ENCODE measurements at regions not wholly inside any gene's neighbourhood (a gene's known extent, or its start where the extent isn't known, plus 50 kb on each side); places are given as distances from the start of the nearest gene placed in this dataset.

DNA sequence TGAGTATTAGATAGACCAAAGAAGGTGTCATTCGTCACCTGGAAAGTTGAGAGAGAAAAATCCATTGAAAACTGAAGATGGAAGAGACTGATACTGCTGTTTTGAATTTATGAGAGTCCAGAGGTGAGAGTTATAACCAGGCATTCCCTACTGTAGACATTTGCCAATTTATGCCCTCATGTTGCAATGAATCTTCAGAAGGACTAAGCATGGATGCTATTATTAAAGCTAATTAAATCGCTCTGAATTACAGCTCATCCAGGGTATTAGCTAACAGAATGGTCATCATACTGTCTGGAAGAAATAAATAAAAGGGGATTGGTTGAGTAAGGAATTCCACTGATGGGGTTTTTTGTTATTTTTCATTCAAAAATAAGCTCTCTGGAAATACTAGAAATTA, 101.6 kb upstream of the PLPP4 start:
- FAIRE-seq (no peak), DNase-seq (ENCODE audit: insufficient read length, low spot score) (no peak)

DNA sequence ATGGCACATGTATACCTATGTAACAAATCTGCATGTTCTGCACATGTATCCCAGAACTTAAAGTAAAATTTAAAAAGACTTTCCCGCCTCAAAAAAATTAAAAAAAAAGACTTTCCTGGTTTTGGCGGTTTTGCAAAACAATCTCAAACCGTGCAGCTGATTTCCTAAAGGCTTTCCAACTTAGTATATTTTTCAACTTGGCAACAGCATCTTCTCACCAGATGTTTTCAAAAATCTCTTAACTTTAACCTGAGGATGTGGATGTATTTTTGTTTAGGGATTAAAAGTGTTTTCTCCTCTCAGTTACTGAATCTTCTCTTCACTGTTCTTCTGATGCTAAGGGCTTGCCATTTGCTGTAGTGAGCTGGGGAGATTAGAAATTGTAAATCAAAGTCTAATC, 96.5 kb upstream of the PLPP4 start:
- no peak for DNase-seq (ENCODE audit: insufficient read length, low spot score)
- no peak for FAIRE-seq

DNA sequence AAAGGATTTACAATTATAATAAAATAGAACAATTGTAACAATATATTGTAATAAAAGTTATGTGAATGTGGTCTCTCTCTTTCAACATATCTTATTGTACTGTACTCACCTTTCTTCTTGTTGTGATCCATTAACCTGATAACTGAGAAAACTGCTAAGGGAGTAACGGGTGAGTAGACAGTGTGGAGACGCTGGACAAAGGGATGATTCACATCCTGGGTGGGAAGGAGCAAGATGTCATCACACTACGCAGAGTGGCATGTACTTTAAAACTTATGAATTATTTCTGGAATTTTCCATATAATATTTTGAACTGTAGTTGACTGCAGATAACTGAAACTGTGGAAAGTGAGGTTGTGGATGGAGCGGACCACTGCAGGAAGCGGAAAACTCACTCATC, 91.2 kb upstream of the PLPP4 start:
- FAIRE-seq, result no peak

DNA sequence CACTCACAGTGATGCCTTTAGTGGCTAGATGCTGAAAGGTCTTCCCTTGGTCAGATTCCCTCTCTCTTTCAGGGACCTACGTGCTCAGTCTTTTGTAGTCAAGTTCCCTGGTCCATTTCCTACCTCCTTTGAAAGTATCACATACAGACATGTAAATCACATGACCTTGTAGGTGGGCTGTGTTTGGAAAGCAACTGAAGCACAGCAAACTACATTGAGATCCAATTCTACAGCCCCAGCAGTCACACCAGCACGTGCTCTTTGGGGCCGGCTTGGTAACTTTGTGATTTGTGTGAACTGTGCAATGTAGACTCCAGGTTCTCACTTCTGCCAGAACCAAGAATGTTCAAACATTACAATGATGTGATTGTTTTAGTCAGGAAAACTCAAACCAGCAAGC, 89.7 kb upstream of the PLPP4 start:
- DNase-seq (ENCODE audit: insufficient read length, low spot score) (no peak), FAIRE-seq (no peak)

More for the DNA sequence above, 91.2 kb upstream of the PLPP4 start:
- no peak for DNase-seq (ENCODE audit: insufficient read length, low spot score)

DNA sequence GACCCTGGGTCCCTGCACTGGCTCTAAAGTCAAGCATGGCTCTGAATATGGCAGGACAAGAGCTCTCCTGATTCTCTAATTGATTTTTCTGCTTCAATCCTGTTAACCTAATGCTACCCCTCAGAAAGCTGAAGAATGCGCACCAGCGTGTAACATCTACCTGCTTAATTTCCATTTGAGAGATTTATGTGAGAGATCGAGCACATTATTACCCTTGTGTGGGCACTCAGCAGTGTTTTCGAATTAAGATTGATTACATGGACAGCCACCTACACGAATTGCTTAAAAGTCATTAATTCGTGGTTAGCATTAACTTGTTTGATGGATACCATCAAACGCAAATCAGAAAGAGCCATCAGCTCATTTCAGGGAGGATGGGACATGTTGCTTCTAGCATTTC, 88.7 kb upstream of the PLPP4 start:
- DNase-seq (ENCODE audit: insufficient read length, low spot score), result no peak
- no peak for FAIRE-seq

DNA sequence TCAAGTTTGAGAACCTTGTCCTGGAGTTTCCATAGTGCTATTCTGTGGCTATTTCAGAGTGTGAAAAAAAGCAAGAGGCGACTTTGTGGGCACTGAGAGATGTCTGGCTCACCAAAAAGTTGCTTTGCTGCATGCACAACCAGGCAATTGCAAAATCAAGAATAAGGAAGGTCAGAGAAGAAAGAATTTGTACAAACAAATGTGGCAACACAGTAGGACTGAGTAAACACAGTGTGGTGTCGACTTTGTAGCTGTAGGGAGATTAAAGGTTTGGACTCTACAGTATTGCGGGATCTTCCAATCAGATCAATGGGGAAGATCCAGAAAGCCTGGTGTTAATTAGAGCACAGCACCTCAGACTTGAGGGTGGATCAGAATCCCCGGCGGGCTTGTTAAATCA, 88.1 kb upstream of the PLPP4 start:
- DNase-seq (ENCODE audit: insufficient read length, low spot score), result no peak
- no peak for FAIRE-seq

DNA sequence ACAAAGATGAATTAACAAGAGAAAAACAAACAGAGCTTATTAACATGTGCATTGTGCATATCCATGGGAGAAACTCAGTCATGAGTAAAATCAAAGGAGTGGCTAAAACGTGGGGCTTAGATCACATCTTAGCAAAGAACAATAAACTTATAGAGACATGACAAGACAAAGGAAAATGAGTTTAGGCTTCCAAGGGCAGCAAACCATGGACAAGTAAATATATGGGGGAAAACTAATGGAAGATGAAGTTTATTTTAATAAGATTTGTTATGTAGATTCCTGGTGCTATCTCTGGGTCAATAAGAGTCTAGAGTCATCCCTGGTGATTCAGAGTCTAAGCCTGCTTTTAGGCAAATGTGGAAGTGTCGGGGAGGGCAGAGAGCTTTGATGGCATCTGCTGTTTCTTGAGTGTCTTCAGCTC, 87.2 kb upstream of the PLPP4 start:
- FAIRE-seq, result no peak
- DNase-seq (ENCODE audit: insufficient read length, low spot score), result no peak

DNA sequence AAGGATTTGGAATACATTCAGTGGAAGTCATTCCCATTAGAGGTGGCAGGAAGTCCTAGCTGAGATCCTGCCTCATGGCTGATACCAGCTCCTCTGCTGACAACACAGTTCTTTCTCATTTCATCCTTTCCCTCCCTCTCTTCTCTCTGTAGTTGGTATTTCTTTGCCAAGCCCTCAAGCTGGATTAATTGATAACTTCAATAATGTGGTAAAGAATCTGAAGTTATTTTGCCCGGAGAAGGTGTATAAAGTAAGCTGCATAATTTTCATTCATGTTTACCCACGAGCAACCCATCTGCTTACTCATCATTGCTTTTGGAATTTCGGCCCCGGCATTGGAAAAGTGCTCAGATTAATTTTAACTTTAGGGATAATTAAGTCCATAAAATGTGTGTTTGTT, 85.2 kb upstream of the PLPP4 start:
- no peak for FAIRE-seq
- no peak for DNase-seq (ENCODE audit: insufficient read length, low spot score)

DNA sequence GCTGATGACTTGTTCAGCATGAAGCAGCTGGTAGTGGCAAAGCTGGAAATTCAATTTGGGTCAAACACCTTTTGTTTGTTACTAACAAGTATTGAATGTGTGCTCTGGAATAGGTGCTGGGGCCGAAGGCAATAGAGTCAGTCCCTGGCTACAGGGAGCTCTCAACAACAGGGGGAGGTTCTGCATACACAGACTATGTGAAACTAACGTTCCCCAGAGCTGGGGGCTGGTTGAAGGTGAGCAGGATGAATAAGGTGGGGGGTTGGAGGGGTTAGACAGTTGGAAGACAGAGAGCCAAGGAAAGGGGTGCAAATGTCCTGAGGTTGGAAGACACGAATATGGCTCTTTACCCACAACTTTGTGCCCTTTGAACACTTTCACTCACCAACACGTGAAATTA, 84.1 kb upstream of the PLPP4 start:
- FAIRE-seq (no peak), DNase-seq (ENCODE audit: insufficient read length, low spot score) (no peak)

DNA sequence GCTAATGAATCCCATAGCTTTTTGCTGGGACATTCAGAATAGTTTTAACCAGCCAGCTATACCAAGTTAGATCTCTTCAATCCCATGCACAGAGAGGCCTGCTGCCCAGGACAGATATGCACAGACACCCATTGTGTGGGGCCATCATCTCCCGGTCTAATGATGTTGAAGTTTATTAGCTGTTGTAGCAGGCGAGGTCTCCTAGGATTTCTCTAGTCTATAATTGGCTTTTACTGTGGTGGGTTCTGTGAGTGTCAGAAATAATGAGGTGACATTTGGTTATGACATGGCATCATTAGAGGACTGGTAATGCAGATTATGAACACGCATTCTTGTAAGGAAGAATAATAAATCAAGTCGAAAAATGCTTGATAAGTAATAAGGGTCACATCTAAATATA, 81.4 kb upstream of the PLPP4 start:
- FAIRE-seq, result no peak
- DNase-seq (ENCODE audit: insufficient read length, low spot score), result no peak

DNA sequence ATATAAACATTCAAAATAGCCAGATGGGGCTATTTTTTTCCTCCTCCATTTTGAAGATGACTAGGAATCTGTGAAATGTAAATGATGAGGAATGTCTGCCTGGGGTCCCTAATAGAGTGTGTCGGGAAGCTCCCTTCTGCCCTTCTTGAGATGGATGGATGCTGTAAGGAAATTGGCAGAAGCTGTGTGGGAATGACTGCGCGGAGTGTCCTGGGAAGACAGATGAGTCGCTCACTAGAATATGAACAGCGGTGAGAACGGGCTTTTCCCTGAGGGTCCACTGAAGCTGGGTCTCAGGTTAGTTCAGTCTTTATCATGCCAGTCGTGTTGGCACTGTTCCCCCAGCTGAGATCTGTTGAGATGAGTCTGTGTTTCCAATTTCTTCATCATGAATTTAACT, 75.1 kb upstream of the PLPP4 start:
- DNase-seq (ENCODE audit: insufficient read length, low spot score), result no peak
- FAIRE-seq, result no peak

DNA sequence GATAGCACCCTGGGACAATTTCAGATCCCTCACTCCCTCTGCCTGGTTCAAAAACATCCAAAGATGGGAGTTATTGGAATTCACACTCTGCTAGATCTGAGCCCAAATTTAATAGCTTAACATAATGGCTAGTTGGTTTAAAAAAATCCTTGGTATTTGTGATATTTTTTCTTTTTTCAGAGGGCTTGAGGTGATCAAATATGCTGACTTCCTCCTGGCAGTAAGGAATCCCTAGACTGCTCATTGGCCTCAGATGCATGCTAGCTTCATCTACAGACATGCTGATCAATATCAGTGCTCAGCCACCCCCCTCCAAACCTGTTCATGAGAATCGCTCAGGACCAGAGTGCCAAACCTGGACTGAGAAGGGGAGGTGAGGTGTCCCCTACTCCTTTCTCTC, 74.7 kb upstream of the PLPP4 start:
- FAIRE-seq (no peak), DNase-seq (ENCODE audit: insufficient read length, low spot score) (no peak)

DNA sequence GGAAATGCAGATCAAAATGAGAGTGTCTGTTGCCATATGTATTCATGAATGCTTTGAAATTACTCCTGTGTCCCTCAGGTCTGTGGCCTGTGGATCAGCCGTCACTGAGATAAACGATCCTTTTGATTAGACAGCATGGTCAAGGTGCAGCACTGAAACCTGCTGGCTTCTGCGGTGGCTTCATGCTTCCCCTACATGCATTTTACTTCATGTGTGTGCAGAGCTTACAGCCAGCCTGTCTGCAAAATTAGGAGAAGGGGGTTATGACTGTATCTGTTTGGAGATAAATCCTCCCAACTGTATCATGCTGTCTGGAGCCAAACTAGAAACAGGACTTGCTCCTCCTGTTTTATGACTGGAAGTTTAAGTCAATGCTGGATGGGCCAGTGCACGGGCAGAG, 71.0 kb upstream of the PLPP4 start:
- DNase-seq (ENCODE audit: insufficient read length, low spot score) (no peak), FAIRE-seq (no peak)

DNA sequence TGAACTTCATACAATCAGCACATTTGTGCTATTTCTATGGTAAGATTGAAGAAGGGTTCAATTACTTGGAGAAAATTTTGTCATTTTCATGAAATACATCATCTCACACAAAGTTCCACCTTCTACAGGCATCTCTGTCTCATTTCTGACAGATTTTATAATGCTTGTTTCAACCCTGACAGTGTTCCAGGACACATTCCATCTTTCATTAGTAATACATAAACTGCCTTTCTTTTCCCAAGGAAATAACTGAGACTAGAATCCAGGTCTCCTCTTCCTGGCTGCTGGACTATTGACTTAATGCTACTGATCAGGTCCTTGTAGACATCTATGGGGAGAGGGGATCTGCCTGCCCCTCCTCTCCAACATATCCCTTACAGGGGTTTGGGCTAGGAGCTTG, 70.1 kb upstream of the PLPP4 start:
- DNase-seq (ENCODE audit: insufficient read length, low spot score) (no peak), FAIRE-seq (no peak)

DNA sequence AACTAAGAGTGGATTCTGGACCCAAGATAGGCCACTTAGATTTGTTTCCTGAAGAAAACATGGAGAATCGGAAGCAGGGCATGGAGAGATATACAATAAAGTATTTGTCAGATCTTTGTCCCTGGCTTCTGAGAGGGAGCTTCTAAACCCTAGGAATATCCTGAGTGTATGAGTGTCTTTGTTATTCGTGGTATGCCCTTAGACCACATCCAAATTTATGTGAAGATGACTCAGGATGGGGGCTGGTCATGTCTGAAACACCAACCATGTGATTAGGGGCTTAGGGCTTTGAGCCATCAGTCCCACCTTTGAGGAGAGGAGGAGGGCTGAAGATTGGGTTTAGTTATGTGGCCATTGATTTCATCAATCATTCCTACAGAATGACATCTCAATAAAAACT, 69.7 kb upstream of the PLPP4 start:
- no peak for DNase-seq (ENCODE audit: insufficient read length, low spot score)
- no peak for FAIRE-seq

DNA sequence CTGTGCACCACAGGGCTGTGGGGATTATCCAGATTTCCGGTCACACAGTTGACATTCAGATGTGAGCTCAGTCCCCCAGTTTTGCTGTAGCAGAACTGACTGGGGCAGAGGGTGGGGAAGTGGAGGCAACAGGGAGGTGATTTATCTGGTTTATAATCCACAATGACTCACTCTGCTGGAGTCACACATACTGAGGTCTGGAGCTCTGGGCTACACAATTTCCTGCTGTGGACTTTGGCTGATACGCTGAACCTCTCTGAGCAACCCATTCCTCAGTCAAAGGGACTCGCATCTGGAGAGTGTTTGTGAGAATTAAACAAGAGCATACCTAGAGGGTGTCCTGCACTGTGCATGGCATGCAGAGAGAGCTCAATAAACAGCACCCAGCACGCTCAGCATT, 64.8 kb upstream of the PLPP4 start:
- FAIRE-seq, result no peak

DNA sequence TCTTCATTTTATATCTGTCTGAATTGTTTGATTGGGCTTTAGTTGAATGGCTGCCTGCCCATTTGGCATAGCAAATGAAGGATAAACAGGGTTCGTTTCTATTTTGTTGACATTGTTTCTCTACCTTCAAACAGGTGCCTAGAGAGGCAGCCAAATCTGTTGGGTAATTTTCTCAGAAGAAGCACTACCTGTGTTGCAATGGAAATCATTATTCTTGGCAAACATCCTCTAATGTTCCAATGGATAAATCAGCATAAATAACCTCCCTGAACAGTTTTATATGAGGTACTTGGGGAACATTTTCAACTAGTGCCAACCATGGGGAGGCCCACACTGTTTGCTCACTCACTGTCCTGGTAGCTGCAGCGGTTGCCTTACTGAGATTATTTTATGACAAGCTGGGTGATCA, 64.4 kb upstream of the PLPP4 start:
- FAIRE-seq (no peak), DNase-seq (ENCODE audit: insufficient read length, low spot score) (no peak)

More for the DNA sequence above, 64.8 kb upstream of the PLPP4 start:
- DNase-seq (ENCODE audit: insufficient read length, low spot score), result no peak

DNA sequence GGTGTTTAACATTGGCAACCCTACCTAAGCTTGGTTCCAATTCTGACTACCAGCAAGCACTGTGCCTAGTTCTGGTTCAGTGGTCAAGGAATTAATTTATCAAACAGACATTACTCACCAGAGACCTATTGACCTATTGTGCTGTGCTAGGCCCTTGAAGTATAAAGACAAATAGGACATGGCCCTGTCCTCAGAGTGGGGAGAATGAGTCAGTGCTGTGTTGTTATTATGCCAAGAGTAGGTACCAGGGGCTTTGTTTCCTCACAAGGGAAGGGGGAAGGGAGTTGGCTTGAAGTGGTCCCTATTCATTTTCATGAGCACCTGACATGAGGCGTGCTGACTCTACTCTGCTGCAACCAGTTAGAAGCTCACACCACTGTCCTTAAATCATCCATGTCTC, 62.6 kb upstream of the PLPP4 start:
- no peak for DNase-seq (ENCODE audit: insufficient read length, low spot score)
- FAIRE-seq, result no peak

DNA sequence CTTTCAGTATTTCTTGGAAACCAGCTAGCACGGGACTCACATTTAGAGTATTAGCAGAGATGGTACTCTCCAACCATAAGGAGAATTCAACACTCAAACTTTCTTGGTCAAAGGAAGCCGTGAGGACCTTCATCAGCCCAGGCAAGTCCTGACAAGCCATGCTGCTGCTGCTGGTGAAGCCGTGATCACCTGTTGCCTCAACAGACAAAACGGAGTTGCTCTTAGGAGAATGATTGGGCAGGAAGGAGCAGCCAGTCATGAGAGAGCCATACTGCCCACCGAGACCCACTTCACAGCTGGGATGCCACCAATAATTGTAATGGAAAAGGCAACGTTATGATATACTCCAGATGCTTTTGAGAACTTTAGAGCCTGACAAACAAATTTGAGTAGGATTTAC, 60.8 kb upstream of the PLPP4 start:
- no peak for DNase-seq (ENCODE audit: insufficient read length, low spot score)

DNA sequence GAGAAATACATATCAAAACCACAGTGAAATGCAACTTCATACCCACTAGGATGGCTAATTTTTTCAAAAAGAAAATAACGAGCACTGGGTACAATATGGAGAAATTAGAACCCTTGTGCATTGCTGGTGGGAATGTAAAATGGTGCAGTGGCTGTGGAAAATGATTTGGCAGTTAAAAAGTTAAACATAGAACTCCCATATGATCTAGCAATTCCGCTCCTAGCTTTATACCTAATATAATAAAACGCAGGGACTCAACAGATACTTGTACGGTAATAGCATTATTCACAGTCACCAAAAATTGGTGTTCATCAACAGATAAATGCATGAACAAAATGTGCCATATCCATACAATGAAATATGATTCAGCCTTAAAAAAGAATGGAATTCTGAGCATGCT, 58.8 kb upstream of the PLPP4 start:
- no peak for FAIRE-seq
- DNase-seq (ENCODE audit: insufficient read length, low spot score), result no peak

More for the DNA sequence above, 60.8 kb upstream of the PLPP4 start:
- FAIRE-seq, result no peak

DNA sequence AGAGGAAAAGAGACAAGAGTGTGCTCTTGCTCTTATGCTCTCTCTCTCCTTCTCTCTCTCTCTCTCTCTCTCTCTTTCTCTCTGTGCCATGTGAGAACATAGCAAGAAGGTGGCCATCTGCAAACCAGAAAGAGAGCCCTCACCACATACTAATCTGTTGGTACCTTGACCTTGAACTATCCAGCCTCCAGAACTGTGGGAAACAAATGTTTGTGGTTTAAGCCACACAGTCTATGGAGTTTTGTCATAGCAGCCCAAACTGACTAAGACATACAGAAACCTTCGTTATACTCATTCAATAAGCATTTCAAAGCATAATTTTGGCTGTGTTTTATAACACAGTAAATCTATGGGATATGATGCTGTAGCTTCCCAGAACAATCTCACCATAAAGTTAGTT, 56.4 kb upstream of the PLPP4 start:
- no peak for DNase-seq (ENCODE audit: insufficient read length, low spot score)
- FAIRE-seq, result no peak

DNA sequence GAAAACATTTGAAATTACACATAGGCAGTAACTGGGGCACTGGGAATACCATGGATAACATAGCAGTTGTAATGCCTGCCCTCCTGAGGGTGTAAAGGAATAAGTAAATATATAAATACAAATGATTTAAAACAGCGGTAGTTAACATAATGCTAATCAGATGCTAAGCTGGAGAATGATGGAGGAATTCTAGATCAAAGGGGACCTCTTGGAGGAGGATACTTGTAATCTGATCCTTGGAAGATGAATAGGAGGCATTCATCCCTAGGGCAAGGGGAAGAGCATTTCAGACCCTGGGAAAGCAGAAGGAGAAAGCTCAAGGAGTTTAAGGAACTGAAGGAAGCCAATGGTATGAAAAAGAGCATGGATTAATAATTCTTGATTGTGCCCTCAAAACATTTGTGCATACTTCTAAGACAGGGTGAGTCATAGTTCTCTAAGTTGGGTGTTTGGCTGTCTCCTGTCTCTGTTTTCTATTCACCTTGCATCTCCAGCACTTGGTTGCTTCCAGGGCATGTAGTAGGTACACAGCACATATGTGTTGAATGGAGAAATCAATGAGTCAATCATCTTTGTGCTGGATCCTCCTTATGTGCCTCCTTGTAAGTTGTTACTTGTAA, 54.8 kb upstream of the PLPP4 start:
- no peak for FAIRE-seq
- no peak for DNase-seq (ENCODE audit: insufficient read length, low spot score)

DNA sequence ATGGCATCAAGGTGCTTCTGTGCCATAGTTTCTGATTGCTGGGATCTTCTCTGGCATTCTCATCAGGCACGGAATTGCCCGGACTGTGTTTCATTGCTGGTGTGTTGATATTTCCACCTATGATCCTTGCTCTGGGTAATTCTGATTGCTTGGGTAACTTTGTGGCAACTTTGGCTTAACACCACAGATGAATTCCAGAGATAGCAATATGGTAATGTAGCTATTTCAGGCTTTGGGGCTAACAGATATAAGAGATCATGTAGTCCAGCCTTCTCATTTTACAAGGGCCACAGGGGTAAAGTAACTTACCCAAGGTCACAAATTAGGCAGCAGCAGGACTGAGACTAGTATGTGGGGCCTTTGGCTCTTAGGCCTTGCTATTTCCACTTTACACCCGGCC, 53.9 kb upstream of the PLPP4 start:
- DNase-seq (ENCODE audit: insufficient read length, low spot score) (no peak), FAIRE-seq (no peak)

Data from HTR-8/SVneo (cell line).